Muscle of back (tissue), 3 donors: ENCODE measurements at regions not wholly inside any gene's neighbourhood (a gene's known extent, or its start where the extent isn't known, plus 50 kb on each side); places are given as distances from the start of the nearest gene placed in this dataset.

Experiments used
- DNase-seq, 3 donors: peaks; one replicate each; pipeline versions ENCODE4 v3.0.0 to v3.0.0-alpha.2; 2013

DNA sequence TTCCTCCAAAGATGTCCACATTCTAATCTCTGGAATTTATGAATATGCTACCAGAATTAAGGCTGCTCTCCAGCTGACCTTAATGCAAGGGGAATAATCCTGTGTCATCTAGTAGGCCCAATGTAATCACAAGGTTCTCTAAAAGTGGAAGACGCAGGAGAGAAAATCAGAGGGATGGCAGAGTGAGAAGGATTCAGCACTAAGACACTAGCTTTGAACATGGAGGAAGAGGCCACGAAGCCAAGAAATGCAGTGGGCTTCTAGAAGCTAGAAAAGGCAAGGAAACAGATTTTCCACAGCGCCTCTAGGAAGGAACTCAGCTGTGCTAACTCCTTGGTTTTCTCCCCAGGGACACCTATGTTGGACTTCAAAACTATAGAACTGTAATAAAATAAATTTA, 240.7 kb upstream of the TRAM1L1 start:
- no peak for DNase-seq

DNA sequence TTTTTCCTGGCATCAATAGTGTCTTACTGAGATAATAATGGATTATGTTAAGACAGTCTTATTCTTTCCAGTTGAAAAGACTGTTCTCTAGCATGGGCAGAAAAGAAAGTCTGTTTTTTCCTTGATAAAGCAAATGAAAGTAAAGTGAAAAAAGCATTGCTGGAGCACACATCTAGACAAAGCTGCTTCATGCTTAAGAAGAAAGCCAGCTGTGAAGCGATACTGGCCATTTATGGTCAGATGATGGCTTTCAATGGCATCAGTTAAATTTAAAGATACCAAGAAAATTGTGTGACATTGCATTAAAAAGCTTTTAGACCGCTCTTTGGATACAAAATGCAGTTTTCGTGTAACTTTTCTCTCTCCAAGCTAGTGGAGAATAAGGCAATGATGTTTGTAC, 242.1 kb upstream of the TRAM1L1 start:
- DNase-seq = no peak

DNA sequence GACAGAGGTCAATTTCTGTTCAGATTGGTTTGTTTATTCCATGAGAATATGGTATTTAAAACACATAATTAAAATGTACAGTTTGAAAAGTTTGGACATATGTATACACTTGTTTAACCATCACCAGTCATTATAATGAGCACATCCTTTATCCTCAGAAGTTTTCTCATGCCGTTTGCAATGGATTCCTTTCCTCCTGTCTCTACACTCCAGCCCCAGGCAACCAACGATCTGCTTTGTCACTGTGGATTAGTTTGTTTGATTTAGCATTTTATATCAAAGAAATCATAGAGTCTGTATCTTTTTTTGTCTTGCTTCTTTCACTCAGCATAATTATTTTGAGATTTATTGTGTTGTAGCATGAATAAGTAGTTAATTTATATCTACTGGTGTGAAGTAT, 243.0 kb upstream of the TRAM1L1 start:
- no peak for DNase-seq

DNA sequence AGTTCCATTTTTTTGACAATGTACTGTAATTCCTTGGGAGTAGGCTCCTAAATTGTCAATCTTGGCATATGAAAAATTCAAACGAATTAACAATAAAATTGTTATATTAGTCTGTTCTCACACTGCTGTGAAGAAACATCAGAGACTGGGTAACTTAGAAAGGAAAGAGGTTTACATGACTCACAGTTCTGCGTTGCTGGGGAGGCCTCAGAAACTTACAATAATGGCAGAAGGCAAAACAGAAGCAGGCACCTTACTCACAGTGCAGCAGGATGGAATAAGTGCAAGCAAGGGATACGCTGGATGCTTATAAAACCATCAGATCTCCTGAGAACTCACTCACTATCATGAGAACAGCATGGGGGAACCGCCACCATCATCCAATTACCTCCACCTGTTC, 246.4 kb upstream of the TRAM1L1 start:
- no peak for DNase-seq

DNA sequence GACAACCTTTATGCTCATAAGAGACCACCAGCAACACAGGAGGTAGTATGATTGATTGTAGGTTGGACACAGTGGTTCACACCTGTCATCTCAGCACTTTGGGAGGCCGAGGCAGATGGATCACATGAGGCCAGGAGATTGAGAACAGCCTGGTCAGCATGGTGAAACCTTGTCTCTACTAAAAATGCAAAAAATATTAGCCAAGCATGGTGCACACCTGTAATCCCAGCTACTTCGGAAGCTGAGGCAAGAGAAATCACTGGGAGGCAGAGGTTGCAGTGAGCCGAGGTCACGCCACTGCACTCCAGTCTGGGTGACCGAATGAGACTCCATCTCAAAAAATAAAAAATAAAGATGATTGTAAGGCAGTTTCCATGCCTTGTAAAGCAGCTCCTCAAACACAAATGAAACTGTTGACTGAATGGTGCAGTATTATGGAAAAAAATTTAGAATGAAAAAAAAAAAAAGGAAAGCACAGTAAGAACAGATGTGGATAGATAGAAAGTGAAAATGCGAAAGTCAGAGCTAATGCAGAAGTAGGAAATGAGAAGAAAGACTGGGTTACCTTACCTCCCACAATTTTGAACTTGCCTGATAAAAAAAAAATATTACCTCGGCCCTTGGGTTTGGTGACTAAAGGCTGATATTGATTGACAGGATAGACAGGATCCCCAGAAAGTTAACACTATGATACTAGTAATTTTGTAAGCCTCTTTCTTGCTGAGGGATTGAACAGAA, 249.2 kb upstream of the TRAM1L1 start:
- no peak for DNase-seq

DNA sequence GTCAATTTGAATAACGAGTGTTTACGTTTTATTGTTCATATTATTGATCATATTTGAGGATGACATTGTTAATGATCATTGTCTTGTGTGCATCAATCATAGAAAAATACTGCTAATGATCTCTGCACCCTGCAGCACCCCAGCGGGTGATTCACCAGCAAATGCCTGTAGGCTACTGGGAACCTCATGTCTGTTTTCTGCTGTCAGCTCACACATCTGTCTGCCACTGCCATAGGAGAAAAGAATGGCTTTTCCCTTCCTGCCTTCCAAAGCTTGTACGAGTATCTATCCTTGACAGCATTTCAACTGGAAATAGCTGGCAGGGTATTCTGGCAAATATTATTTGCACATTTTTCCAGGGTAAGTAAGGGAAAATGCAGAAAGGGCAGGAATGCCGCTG, 272.1 kb upstream of the TRAM1L1 start:
- DNase-seq = peak in 2 of 3 donors; percentile 4 to 21

DNA sequence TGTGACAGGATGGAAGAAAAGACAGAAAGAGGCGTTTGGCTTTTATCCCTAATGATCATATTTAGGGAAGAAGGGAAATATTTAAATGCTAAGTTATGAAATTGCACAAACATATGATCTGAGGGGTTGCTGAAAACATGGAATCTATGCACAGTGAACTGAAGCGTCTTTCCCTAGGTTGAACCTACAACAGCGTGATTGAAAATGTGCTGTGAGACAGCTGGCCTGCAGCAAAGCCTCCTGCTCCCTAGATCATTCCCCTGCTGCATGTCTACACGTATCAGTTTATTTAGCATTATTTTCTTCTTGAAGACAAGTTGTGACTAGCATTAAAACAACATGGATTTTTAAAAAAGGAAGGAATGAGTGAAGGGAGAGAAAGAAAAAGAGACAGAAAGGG, 272.5 kb upstream of the TRAM1L1 start:
- peak in 1 of 3 donors; percentile 1 for DNase-seq

DNA sequence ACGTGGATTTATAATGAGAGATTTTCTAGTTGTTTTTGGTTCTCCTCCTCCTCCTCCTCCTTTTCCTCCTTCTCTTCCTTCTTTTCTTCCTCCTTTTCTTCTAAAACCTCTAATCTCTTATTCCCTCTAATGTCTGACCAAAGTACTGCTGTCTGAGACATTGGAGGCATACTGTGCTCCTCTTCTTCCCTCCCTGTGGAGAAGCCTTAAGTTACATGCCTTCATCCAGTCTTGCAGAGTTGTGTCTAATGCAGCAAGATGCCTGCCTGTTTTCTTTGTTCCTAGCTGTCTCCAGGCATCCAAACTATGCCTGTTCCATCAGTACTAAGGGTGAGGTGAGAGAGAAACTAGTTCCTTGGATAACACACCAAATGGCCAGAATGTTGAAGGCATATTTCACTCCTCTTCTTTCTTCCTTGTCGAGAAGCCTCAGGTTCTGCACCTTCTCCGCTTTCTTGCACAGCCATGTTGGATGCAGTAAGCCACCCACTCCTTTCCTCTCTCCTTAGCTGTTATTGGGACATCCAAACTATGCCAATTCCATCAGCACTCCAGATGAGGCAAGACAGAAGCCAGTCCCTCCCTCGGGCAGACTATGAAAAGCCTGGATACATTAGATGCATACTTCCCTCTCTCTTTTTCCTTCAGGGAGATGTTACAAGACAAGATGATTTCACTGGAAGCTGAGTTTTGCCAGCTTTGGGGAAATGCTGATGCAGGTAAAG, 285.7 kb upstream of the TRAM1L1 start:
- DNase-seq = no peak

DNA sequence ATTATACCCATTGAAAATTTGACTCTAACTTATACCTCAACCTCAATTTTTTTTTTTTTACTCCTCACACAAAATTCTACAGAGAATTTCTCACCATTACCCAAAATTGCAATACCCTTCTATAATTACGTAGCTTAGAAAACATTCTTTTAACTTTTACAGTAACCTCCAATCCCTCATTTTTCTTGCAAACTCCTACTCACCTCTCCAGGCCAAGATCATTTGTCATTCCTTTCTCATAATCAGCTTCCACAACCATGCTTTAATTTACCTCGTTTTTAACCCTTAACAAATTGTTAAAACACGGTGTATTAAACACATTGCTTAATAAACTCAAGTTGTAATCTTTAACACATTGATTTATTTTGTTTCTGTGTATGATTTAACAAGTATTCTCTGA, 289.7 kb upstream of the TRAM1L1 start:
- DNase-seq = no peak

DNA sequence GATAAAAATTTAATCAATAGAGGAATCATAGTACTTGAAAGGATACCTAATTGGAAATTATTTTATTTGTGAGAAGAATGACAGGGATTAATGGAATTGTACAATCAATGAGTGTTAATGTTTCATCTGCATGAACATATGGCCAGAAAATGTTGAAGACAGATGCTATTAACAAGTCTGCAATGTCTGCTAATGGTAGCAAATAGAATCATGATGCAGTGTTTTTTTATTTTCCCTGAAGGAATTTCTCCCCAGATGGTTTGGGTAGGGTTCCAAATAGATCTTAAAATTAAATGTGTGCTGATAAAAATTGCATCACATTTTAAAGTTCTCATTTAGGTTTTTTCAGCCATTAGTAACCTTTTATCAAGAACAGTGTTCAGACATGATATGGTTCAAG, 291.3 kb upstream of the TRAM1L1 start:
- DNase-seq = no peak

DNA sequence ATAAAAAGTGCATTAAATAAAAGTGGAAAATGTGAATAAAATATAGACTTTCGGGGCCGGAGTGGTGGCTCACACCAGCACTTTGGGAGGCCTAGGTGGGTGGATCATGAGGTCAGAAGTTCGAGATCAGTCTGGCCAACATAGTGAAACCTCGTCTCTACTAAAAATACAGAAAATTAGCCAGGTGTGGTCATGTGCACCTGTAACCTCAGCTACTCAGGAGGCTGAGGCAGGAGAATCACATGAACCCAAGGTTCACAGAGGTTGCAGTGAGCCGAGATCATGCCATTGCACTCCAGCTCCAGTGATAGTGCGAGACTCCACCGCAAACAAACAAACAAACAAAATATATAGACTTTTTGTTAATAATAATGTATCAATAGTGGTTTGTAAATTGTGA, 293.6 kb upstream of the TRAM1L1 start:
- no peak for DNase-seq

DNA sequence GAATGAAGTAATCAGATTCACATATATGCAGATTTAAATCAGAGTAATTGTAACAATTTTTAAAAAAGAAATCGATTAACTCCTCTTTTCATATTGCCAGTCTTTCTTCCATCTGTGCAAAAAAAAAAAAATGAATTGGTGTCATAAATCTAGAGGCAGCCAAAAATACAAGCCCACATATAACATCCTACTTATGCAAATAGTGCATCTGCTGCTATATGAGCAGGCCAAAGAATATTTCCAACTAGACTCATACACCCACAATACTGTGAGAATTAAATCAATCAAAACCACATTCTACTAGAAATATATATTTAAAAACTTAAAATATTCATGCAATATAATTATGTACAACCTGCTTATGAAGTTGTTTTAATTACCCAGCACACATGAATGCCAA, 298.1 kb upstream of the TRAM1L1 start:
- no peak for DNase-seq

DNA sequence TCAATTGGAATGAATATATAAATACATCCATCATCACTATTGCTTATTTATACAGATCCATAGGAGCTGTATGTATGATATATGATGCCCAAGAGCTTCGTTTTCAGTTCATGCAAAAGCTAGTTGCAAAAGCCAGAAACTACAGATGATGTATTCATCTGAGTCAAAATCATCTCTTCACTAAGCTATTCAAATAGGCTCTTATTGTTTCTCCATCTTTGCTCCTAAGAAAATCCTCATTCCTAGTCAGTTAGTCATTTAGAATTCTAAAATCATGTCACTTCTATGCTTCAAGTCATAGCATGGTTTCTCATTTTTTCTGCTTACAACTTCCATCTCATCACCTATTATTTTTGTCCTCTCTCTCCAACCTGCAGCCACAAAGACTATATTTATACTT, 300.1 kb upstream of the TRAM1L1 start:
- no peak for DNase-seq

DNA sequence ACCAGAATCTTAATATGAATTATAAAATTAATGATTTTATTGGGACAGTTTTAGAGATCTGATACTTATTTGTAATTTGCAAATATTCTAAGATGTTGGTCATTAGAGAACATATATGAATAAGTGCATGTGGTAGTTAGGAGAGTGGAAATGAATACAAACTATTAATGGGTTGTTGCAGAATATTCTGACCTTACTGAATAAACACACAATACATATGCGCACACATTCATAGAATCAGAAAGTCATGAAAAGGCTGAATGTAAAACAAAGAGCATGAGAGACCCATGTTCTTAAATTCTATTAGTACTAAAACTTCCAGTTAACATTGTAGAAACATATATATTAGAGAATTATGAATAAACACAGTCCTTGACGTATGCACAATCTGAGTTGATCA, 301.7 kb upstream of the TRAM1L1 start:
- no peak for DNase-seq

DNA sequence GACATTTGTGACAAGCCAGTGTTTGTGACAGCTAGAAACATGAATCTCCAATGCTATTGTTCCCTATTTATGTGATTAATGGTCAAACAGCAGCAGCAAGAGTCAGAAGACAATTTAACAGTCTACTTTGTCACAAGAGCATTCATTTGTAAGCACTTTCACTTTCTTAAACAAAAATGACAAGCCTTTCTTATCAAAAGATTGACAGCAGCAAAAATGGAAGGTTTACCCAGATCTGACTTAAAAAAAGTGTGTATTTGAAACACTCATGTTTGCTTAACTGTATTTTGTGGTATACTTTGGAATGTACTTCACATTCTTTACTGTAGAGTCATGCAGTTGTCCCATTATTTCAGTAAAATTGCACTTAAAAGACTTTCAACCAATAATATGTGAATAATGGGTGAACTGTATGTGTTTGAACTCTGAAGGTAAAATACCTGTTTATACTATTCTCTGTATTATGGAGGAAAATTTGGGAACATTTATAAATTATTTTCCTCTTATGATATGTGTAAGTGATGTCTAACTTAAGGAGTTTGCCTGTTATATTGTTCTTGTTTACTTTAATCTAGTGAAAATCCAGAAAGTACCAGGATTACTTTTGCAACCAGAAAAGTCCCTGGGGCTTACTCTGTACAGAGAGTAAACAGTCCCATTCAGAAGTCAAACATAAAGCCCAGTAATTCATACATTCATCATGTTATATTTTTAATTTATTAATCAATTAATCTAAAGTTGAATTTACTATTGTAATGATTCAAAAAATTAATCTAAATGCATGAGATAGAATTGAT, 314.9 kb upstream of the TRAM1L1 start:
- DNase-seq = peak in 2 of 3 donors; percentile 2 to 47

DNA sequence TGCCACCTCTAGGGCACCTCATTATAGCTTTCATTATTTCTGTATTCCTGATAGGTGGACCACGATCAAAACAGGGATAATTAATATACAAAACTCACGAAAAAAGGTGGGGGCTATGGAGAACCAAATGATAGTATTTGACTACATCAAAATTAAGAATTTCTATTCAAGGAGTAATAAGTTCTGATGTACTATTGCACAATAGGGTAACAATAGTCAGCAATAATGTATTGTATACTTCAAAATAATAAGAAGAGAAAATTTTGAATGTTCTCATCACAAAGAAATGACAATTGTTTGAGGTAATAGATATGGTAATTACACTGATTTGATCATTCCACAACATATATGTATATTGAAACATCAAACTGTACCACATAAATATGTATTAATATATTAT, 327.3 kb upstream of the TRAM1L1 start:
- no peak for DNase-seq

DNA sequence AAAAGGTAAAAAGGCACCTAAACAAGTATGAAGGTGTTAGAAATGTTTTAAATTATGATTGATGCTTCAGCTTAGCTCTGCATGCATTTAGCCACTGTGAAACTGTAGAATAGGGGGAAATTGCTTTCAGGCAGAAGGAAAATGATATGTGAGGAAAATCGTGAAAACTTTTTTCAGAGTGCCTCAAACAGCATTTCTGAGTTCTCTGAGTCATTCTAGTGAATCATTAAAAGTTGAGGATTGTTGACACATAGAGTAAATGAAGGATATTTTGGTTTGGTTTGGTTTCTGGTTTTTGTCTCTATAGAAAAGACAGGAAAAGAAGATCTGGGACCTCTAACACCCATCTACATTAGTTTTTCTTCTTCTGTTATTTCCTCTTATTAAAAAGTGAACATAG, 332.5 kb upstream of the TRAM1L1 start:
- DNase-seq = peak in 1 of 3 donors; percentile 1

DNA sequence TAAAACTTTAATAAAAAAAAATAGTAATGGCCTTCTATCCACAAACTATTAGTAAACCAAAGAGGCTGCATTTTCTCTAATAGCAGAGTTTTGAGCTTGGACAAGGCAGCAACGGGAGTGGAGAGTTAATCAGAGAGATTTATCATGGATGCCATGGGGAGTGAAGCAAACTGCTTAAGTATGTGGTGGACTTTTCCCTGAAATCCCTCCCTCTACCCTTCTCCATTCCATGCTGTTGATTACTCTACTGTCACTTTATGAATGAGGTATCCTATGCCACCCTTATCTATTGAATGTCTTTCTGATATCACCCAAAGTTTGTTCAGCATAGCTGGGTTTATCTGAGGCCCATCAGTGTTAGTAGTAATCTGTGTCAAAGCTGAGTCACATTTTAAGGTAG, 335.6 kb upstream of the TRAM1L1 start:
- DNase-seq = no peak

DNA sequence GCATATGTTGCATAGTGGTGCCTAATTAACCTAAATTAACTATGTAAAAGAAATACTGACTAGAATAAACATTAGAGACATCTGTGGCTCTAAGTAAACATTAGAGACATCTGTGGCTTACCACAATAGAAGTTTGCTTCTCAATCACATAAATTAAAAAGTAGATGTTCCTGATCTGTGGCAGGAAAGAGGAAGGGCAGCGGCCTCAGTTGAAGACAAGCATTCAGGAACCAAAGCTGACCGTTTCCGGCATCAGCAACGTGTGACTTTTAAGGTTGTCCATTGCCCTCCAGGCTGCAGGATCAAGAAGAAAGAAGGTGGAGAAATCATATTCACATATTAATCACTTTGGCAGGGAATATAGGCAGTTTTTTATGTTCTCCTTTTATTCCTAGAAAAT, 336.3 kb upstream of the TRAM1L1 start:
- DNase-seq = no peak

DNA sequence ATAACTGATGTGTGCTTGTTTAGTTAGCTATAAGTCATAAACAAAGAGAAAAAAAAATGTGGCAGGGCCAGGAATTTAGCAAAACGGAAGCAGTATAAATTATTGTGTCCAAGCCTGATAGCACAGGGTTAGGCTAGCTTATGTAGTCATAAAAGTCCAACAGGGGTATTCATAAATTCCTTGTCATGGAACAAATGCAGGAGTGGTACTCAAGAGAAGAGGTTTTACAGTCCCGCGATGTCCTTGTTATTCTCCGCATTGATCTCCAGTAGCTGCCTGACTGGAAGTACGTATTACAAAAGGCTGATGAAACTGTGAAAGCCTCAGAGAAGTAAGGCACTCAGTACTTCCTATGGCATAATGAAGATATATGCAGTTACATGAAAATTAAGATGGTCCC, 336.9 kb upstream of the TRAM1L1 start:
- no peak for DNase-seq

DNA sequence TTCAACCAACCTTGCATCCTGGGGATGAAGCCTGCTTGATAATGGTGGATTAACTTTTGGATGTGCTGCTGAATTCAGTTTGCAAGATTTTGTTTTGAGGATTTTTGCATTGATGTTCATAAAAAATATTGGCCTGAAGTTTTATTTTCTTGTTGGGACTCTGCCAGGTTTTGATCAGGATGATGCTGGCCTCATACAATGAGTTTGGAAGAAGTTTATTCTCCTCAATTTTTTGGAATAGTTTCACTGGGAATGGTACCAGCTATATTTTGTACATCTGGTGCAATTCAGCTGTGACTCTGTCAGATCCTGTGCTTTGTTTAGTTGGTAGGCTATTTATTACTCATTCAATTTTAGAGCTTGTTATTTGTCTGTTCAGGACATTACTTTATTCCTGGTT, 340.3 kb upstream of the TRAM1L1 start:
- peak; percentile 5 to 62 (median 40) for DNase-seq

DNA sequence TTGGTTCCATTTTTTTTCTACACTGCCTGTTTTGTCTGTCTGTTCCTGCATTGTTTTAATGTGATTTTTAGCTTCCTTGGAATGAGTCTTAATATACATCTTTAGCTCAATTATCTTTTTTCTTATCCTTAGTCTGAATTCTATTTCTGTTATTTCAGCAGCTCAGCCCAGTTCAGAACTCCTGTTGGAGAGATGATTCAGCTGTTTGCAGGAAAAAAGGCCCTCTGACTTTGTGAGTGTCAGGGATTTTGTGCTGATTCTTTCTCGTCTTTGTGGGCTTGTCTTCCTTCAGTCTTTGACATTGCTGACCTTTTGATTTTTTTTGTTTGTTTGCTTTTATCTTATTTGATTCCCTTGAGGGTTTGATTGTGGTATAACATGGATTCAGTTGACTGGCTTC, 343.2 kb upstream of the TRAM1L1 start:
- DNase-seq = no peak

DNA sequence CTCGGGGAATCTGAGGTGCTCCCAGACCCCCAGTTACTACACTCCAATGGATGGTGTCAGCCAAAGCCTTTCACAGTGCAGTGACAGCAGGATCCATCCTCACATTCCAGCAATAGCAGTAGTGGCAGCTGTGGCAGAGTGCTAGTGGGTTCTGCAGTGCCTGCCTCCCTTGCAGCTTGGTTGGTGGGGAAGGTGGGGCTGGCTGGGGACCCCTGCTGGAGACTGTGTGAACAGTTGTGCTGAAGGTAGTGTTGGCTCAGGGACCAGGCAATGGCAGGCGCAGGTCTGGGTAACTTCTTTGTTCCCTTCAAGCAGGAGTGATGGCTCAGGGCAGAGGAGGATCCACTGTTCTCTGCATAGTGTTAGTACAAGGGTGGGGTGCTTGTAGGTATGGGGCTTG, 343.7 kb upstream of the TRAM1L1 start:
- DNase-seq = no peak
